NAMALWA (cell line): ENCODE measurements at regions not wholly inside any gene's neighbourhood (a gene's known extent, or its start where the extent isn't known, plus 50 kb on each side); places are given as distances from the start of the nearest gene placed in this dataset.
"Not testable (repeated sequence)": the region's sequence is repeated elsewhere in the genome, so short reads cannot be mapped to it uniquely, and the experiment has no call there.

ENCODE experiments used
- DNase-seq: peaks from one replicate; pipeline ENCODE4 v3.0.0-alpha.2; 2015; ENCODE audit warnings: low spot score

DNA sequence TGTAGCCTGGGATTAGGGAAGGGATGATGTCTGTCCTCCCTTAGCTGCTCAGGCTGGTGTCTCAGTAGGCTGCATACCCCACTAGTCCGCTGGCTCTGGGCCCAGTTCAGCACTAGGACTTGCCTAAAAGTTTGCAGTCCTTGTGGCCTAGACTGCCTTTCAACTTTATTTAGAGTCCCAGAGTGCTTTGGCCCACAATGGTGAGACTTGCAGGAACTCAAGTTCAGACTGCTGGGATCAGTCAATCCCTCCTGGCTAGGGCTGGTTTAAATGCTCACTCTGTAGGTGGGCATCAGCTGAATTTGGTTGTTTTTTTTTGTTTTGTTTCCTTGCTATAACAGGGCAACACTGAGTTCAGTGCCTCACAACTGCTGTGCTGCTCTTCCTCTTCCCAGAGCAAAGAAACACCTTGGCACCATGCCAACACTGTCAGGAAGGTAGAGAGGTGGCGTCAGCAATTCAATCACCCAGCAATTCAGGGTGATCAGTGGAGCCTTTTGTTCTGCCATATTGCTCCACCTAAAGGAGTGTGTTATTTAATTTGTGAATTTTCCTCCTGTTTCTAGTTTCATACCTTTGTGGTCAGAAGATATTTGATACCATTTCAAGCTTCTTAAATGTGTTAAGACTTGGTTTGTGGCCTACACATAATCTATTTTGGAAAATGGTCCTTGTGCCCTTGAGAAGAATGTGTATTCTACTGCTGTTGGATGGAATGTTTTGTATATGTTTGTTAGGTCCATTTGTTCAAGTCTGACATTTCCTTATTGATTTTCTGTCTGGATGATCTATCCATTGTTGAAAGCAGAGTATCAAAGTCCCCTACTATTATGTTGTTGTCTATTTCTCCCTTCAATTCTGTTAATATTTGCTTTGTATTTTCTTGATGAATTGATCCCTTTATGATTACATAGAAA, 284.0 kb upstream of the PMFBP1 start:
- no peak for DNase-seq

DNA sequence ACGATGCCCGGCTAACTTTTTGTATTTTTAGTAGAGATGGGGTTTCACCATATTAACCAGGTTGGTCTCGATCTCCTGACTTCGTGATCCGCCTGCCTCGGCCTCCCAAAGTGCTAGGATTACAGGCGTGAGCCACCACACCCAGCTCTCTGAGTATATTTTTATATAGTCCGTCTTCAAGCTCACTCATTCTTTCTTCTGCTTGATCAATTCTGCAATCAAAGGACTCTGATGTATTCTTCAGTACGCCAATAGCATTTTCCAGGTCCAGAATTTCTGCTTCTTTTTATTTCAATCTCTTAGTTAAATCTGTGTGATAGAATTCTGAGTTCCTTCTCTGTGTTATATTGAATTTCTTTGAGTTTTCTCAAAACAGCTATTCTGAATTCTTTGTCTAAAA, 281.9 kb upstream of the PMFBP1 start:
- not testable (repeated sequence) for DNase-seq

DNA sequence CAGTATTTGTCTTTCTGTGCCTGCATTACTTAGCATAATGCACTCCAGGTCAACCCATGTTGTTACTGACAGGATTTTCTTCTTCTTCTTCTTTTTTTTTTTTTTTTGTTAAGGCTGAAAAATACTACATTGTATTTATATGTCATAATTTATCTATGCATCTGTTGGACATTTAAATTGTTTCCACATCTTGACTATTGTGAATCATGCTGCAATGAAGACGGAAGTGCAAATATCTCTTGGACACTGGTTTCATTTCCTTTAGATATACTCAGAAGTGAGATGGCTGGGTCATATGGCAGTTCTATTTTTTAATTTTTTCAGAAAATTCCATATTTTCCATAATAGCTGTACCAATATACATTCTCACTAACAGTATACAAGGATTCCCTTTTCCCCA, 272.7 kb upstream of the PMFBP1 start:
- no peak for DNase-seq

DNA sequence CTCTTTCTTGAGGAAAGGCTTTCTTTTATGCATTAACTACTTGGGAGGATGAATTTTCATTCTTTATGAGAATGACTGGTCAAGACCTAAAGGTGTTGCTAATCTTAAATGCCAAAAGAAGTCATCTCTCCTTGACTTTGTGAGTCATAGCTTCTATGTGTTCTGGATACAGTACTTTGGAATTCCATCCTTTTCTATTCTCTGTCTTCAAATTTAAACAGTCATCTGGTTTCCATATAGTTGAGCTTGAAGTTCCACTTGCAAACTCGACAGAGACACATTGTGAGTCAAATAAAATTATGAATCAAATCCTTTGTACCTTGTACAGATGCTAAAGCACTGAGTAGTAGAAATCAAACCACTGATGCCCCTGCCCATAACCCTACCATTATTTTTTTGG, 271.9 kb upstream of the PMFBP1 start:
- DNase-seq = no peak

DNA sequence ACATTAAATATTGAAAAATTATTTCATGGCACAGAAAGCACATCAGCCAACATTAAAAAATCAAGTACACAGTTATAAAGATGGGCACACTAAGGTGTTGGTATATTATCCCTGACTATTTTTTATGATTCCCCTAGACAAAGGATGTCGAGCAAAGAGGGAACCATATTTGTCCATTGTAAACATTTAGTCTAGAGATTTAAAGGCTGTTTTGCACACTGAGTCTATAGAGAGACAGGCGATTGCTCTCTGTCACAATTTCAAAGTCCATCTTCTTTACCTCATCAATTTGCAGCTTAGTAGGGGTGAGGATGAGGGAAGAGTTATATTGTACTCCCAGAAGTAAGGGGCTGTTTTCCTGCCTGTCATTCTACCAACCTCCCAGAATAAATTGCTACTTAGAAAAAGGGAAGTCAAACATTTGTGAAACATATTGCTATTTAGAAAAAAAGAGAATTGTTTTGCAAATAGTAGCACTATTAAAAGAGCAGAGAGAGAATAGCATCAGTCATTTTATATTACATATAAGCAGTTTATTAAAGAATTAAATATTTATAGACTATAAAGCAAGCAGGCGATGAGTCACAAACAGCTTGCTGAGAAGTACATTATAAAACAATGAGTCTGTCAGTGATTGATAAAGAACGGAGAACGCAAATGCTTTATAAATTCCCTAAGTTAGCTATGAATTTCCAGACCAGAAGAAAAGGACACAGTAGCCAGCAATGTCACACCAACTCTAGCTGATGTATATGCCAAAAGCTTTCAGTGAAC, 270.6 kb upstream of the PMFBP1 start:
- DNase-seq = no peak

DNA sequence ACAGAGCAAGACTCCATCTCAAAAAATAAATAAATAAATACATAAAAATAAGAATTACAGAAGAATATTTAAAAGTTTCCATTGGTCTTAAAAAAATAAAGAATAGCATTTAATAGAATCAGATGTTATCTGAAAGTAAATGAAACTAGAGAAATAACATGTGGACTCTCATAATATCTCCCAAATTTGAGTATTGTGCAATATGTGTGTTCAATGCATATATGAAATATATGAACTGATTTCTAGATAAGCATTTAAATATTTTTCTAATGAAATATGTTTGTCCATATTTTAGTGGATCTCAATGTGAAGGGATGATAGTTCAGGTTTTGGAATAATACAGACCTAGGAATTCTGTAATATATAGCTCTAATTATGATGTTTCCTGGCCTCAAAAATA, 265.9 kb upstream of the PMFBP1 start:
- no peak for DNase-seq

DNA sequence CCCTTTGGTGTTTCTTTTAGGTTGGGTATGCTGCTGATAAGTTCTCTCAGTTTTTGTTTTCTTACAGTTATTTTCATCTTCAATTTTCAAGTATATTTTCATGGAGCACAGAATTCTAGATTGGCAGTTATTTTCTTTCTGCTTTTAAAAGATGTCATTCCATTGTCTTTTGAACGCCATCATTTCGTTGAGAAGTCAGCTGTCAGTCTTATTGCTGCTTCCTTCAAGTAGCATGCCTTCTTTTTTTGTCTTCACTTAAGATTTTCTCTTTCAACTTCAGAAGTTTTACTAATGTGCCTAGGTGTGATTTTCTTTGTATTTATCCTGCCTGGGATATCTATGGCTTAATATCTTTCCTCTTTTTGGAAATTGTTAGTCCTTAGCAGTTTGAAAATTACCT, 262.2 kb upstream of the PMFBP1 start:
- peak; percentile 15 for DNase-seq

DNA sequence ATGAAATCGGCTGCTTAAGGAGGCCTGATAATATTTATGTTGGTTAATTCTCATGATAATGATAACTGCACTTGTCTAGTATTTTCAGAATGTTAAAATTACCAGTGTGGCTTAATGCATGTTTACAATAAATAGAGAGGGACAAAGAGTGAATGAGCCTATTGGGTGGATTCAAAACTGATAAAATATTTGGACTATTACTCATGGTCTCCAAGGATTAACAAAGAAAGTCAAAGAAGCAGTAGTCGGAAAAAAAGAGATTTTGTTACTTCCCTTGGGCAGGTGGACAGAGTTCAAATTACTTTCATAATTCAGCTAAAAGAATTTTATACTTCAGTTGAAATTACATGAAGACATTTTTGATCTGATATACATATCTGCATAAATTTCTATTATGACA, 258.2 kb upstream of the PMFBP1 start:
- no peak for DNase-seq

DNA sequence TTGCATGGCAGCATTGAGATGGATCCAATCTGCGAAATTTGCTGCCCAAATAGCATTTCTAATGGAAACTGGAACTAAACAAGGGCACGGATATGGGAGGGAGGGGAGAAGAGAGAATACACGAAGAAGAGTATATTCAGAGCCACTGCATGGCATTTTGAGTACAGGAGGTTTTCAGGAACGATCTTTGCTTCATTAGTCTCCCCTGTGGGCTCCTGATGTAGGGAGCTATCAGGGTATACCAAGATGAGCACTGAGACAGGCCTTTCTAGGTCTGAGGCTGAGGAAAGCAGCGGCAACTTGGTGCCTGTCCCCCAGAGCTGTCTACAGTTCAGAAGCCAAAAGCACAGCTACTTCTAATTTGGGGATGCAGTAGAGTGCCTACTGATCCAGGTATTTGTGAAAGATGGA, 257.7 kb upstream of the PMFBP1 start:
- DNase-seq = no peak

DNA sequence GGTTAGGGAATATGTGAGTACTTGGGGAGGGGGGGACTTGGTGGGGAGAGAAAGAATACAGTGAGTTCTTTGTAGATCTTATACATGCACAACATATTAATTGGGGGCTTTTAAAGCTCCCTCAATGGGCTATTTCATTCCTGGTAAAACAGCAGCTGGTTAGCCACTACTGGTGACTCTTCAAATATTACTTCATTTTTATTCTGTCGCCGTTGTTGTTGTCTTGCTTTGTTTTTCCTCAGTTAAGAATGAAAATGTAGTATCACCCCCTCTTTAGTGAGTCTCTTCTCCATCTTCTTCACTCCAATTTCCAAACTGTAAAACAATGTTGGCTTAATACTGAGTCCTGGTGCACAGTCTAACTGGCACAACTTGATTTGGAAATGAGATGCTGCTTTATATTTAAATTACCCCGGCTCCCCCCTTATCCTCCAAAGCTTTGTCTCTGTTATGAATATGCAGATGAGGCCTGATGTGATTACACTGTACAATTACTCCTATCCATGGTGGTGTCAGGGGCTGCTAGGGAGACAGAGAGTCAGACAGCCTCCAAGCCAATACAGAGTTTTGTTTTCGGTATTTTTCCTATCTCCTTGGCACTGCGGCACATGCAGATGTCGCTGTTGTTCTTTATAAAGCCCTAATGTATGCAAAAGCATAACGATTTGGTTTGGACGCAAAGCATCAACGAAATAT, 256.9 kb upstream of the PMFBP1 start:
- DNase-seq = no peak

DNA sequence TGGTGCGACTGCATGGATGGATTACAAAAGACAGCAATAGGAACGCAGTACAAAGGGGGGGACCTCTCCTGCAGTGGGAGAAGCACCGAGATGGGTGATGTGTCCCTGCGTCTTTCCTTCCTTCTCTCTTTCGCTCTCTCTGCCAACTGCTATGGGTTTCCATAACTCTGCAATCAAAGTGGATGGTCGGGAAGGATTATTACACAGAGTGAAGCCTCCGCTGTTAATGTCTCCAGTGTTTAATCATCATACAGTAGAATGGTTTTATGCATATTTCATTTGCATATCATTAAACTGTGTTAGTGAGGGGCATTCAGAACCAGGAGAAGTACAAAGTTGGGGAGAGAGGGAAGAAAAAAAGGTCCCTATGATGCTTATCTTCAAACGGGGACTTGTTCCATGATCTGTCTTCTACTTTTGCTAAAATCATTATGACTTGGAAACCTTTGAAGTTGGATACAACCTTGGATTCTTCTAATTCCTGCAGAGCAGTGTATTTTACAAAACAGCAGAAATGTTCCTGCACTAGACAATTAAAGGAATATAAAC, 255.9 kb upstream of the PMFBP1 start:
- no peak for DNase-seq

DNA sequence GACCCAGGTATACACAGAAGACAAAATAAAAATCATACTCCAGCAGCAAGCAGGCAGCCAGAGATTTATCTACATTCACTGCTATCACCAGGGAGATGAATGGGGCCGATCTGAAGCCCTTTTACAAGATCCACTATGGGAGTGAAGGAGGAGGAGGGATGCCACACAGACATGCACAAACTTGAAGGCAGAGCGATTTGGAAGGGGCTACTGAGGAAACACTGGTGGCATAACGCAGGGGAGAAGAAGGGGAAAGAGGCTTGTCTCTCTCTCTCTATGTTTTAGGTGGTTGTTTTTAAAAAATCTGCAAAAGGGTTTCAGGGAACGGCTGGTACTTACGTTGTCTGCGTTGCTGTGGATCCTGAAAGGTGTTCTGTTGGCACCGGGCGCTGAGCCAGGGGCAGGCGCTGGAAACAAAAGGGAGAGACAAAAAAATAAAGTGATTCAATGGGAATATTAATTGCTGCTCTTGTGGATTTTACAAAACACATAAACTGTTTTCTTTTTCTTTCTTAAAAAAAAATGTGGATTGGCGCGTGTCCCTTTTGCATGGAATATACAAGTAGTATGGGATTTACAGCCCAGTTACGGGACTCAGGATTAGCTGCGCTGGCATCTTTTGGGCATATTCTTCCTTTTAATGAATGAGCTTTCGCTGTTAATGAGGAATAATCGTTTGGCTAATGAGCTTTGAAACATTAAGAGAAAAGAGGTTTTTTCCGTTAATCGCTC, 255.3 kb upstream of the PMFBP1 start:
- DNase-seq = no peak

DNA sequence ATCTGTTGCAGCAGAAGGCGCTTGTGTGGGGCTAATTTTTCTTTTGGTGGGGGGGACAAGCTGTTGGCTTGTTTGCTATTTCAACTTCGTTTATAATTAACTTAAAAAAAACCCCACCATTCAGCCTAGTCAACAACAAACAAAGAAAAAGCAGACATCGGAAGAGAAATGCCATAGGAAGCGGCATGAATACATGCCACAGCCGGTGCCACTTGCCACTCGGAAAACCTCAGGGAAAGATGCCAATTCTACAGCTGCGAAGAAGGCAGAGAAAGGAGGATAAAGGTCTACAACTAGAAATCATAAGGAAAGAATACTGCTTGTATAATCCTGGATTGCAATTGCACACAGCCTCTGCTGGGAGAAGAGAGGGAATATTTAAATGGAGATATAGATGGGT, 254.4 kb upstream of the PMFBP1 start:
- no peak for DNase-seq

DNA sequence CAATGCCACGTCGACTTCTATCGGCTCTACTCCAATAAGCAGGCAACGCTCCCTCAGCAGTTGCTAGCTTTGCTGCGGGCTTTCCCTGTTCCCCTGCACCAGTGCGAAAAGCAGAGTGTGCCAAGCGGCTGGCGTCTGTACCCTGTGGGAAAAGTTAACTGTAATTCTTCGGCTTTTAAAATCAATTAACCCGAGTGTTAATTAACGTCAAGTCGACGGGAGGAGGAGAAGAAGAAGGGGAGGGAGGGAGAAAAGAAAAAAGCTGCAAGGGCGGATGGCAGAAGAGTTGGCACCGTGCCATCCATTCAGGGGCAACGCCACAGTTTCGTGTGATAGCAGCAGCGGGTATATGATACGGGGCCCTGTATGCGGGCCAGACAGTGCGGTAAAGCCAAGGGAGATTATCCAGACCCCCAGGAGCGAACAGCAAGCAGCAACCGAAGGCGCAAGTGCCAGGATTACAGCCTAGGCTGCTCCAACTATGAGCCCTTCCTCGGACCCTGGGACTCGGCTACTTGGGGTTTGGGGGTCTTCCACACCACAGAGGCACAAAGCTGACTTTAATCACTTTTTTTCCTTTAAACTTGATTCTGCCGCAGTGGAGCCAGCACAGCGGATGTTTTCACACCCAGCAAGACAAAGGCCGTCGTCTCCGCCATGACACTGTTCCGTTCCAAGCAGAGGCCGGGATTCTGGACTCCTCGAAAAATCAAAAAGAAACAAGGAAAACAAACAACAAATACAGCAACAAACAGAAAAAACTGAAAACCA, 253.8 kb upstream of the PMFBP1 start:
- DNase-seq = no peak

DNA sequence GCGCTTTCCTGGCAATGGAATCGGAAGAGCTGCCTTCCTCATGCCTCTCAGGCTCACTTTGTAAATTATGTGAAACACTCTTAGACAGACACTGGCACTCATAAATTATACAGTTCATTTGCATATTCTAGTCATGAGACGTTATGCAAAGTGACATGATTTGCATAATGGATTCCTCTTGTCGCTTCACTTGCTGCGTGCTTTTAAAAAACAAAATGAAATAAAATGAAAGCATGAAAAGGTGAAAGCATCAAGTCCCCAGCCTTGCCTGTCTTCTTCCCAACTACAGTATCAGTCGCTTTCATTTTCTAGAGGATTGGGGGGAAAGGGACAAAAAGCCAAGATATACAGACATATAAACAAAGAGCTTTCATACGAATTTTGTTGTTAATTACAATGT, 252.8 kb upstream of the PMFBP1 start:
- peak; percentile 27 for DNase-seq

DNA sequence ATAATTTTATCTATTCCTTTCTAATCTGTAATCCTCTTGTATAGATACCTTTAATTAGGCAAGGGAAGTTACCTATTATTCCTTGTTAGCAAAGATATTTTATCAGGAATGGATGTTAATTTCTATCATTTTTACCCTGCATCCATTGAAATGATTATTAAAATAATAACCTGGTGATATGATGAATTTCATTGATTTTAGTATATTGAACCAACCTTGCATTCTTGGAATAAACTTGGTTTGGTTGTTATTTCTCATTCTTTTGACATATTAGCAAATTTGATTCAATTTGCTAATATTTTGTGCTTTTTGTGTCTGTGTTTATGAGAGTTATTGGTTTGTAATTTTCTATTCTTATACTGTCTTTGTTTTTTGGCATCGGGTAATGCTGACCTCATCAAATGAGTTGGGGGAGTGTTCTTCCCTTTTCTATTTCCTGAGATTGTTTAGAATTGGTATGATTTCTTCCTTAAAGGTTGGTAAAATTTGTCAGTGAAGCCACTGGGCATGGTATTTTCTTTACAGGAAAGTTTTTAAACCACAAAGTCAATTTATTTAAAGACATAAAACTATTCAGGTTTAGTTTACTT, 250.4 kb upstream of the PMFBP1 start:
- DNase-seq = no peak

DNA sequence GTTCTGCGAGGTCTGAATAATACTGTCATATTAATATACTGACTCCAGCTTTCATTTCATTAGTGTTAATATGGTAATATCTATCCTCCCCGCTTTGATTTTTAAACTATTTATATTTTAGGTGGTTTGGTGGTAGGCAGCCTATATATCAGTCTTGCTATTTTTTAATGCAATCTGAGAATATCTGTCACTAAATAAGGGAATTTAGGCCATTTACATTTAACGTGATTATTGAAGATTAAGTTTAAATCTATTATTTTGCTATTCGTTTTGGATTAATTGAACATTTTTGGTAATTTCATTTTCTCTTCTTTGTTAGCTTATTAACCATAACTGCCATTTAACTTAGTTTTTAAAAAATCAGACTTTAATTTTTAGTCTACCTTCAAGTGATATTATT, 247.7 kb upstream of the PMFBP1 start:
- DNase-seq = no peak

DNA sequence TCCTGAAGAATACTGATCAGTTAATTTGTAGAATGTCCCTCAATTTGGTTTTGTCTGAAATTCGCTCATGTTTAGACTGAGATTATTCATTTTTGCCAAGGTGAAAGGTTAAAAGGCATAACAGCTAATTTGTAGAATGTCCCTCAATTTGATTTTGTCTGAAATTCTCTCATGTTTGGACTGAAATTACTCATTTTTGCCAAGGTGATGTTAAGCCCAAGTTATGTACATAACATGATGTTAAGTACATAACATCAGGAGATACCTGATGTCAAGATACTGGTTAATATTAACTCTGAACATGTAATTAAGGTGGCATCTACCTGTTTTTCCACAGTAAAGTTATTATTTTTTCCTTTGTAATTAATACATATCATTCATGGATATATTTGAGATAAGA, 243.4 kb upstream of the PMFBP1 start:
- no peak for DNase-seq

DNA sequence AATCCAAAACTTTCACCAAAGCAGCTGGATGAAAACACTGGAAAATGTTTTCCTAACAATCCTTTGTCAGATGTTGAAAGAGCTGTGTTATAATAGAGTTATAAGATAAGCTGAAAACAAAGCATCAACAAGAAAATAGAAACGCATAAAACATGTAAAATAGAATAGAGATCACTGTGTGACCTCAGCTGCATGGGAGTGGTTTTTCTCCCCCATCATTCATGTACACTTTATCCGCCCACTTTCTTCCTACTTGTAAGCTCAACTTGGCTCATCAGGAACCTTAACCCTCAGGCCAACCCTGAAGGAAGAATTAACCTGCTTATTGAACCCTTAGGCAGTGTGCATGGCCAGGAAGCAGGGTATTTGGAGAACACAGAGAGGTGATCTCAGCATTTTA, 238.5 kb upstream of the PMFBP1 start:
- DNase-seq = no peak

DNA sequence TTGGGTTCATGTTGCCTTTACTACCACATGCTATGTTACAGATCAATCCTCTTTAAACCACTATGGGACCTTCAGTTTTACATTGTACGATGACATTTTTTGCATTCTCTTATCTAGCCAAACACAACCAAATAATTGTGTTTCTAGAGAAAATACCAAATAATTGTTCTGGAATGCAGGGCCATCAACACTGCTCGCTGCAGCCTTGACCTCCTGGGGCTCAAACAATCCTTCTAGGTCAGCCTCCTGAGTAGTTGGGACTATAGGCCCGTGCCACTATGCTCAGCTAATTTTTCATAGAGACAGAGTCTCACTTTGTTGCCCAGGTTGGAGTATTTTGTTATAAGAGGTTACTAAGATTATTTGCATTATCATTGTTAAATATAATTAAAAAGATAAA, 237.5 kb upstream of the PMFBP1 start:
- DNase-seq = no peak

DNA sequence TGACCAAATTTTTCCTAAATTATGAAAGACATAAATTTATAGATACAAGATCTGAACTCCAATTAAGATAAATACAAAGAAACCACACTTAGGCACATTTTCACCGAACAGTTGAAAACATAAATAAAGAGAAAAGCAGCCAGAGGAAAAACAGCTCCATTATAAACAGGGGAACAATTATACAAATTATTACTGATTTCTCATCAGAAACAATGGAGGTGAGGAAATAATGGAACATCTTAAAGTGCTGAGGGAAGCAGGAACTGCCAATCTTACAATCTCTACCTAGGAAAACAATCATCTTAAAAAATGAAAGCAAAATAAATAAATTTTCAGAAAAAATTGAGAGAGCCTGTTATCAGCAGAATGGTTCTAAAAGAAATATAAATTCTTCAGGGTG, 234.4 kb upstream of the PMFBP1 start:
- DNase-seq = no peak
